Upper lobe of left lung (tissue), 6 donors: ENCODE measurements at regions not wholly inside any gene's neighbourhood (a gene's known extent, or its start where the extent isn't known, plus 50 kb on each side); places are given as distances from the start of the nearest gene placed in this dataset.

Source experiments
- ATAC-seq, 2 donors: fragments of 200-7000 bp; cut with Tn5 transposase; one replicate each; pipeline ENCODE4 v1.9.1; 2022; ENCODE audit warnings: mild to moderate bottlenecking in 2 of 2, moderate library complexity in 2 of 2; ENCODE audit not compliant: low FRiP score in 2 of 2
- DNase-seq, 2 donors: peaks; one replicate each; pipeline ENCODE4 v3.0.0-alpha.2; 2019 to 2020
- H3K27ac ChIP-seq, 4 donors: fragments of 200-600 bp; sonication (generic); one replicate each; pipeline ENCODE4 v1.5.1; 2016 to 2019
- H3K27me3 ChIP-seq, 4 donors: fragments of 200-600 bp; sonication (generic); one replicate each; pipeline ENCODE4 v1.5.1; 2017 to 2019
- H3K36me3 ChIP-seq, 4 donors: fragments of 200-600 bp; sonication (generic); one replicate each; pipeline ENCODE4 v1.5.1; 2016 to 2019
- H3K4me1 ChIP-seq, 4 donors: fragments of 200-600 bp; sonication (generic); one replicate each; pipeline ENCODE4 v1.5.1; 2018 to 2019
- H3K4me3 ChIP-seq, 4 donors: fragments of 200-600 bp; sonication (generic); one replicate each; pipeline ENCODE4 v1.5.1; 2017 to 2019; ENCODE audit warnings: mild to moderate bottlenecking in 2 of 4, moderate library complexity in 1 of 4
- H3K9me3 ChIP-seq, 4 donors: fragments of 200-600 bp; sonication (generic); one replicate each; pipeline ENCODE4 v1.5.1; 2018 to 2019
- EP300 ChIP-seq, 4 donors: sonication (generic); formaldehyde crosslinking; IDR thresholded peaks; one replicate each; pipeline ENCODE4 v1.5.1; 2017; ENCODE audit warnings: antibody characterized with exemption in 4 of 4, control low read depth in 2 of 4
- POLR2A ChIP-seq, 4 donors: fragments of 450-650 bp; IDR thresholded peaks; one replicate each; pipeline ENCODE4 v1.5.1; 2016 to 2017; ENCODE audit warnings: antibody characterized with exemption in 4 of 4, mild to moderate bottlenecking in 2 of 4
- POLR2AphosphoS5 ChIP-seq, 2 donors: sonication (generic); formaldehyde crosslinking; IDR thresholded peaks; one replicate each; pipeline ENCODE4 v1.5.1; 2017; ENCODE audit warnings: antibody characterized with exemption in 2 of 2
- WGBS, 2 donors: methylation state at CpG; one replicate each; pipeline ENCODE4 v1.1.5; 2017 to 2018; 5-methylcytosine and 5-hydroxymethylcytosine counted together
- TF ChIP-seq, protein P1 (sequence below), 6 experiments: fragments of 450-650 bp in 4 of 6; fragments of 200-600 bp in 2 of 6; sonication (generic) in 2 of 6; IDR thresholded peaks; one replicate each; pipeline ENCODE4 v1.5.1; 2016 to 2019; ENCODE audit warnings: antibody characterized with exemption in 6 of 6
- donor health status: DM: no; HTN: no; CAD: no; lungs with moderate emphysema.
- donor health status: DM: no; HTN: yes; CAD: no; lungs with severe emphysema.

DNA sequence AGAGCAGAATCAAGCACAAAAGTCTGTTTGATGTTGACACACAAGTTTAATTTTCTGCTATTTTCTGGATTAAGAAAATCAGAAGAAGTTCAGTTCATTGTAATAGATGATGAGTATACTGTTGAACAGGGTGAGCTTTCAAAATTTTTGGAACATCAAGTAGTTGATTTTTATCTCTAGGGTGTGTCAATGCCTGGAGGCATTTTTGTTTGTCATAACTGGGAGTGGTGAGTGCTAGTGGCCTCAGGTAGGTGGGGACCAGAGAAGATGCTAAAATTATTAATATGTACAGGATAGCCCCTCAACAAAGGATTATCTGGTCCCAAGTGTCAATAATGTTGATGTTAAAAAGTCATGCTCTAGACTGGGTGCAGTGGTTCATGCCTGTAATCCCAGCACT lies 279.7 kb upstream of the GNPDA2 start:
- Histone ChIP-seq H3K4me3 (no peak overlapping the region), H3K27ac (no peak overlapping the region), H3K27me3 (no peaks in the 10 kb centered on the region), H3K4me1 (no peaks in the 10 kb centered on the region), H3K36me3 (no peaks in the 10 kb centered on the region), H3K9me3 (no peaks in the 10 kb centered on the region)
- TF ChIP-seq EP300 (IDR thresholded peaks at IDR 0.05) (no peak), POLR2AphosphoS5 (IDR thresholded peaks at IDR 0.05) (no peak), POLR2A (IDR thresholded peaks at IDR 0.05) (no peak)
- TF ChIP-seq, protein P1, sequence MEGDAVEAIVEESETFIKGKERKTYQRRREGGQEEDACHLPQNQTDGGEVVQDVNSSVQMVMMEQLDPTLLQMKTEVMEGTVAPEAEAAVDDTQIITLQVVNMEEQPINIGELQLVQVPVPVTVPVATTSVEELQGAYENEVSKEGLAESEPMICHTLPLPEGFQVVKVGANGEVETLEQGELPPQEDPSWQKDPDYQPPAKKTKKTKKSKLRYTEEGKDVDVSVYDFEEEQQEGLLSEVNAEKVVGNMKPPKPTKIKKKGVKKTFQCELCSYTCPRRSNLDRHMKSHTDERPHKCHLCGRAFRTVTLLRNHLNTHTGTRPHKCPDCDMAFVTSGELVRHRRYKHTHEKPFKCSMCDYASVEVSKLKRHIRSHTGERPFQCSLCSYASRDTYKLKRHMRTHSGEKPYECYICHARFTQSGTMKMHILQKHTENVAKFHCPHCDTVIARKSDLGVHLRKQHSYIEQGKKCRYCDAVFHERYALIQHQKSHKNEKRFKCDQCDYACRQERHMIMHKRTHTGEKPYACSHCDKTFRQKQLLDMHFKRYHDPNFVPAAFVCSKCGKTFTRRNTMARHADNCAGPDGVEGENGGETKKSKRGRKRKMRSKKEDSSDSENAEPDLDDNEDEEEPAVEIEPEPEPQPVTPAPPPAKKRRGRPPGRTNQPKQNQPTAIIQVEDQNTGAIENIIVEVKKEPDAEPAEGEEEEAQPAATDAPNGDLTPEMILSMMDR (IDR thresholded peaks at IDR 0.05), result no peak
- DNase-seq (no peak), ATAC-seq (no peak)

DNA sequence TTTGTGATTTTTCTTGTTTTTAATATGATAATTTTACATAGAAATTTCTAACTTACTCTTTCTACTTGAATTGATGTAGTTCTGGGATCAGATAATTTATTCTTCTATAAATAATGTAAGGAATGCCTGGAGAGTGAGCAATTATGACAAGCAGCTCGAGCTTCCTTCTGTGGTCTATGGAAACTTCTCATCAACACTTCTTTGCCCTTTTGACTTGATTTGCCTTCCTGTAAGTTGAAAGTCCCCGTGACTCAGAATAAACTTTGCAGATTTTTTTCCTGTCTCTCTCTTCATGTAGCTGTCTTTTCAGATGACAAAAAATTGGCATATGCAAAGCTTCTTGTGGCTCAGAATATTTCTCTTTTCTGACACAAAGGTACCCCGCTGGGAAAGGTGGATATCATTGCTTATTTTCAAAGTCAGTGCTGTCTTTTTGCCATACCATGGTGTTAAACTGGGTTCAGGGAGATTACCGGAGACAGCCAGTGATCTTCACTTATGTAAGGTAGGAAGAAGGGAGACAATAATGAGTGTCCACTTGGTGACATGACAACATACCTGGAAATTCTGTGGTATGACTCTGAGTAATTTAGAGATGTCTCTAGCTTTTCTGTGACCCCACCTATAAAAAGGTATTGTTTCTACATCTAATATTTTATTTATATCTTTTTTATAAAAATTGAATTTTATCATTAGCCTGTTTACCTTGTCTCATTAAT lies 278.6 kb upstream of the GNPDA2 start:
- H3K4me1 ChIP-seq, result no peaks in the 10 kb centered on the region
- no peak for DNase-seq
- no peaks in the 10 kb centered on the region for H3K9me3 ChIP-seq
- no peak overlapping the region for H3K4me3 ChIP-seq
- ATAC-seq, result no peak
- no peak overlapping the region for H3K27ac ChIP-seq
- 36 to 49% methylated on average over 4 of the region's 4 CpGs for WGBS, 2 donors
- no peaks in the 10 kb centered on the region for H3K27me3 ChIP-seq
- H3K36me3 ChIP-seq, result no peaks in the 10 kb centered on the region
- TF ChIP-seq EP300 (IDR thresholded peaks at IDR 0.05), result no peak

DNA sequence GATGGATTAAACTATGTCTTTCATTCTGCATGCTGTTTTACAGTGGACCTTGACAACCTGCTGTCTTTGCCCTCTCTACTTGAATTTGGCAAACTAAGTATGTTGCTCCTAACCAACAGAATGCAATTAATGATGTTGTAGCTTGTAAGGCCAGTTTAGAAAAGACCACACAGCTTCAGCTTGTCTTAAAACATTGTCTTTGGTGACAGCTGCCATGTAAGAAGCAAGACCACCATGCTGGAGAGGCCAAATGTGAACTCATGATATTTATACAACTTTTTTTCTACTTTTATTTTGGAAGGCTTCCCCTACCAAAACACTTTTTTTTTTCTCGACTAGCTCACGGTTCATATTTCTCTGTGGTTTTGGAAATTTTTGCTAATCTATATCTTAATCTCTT lies 278.0 kb upstream of the GNPDA2 start:
- 72 to 76% methylated on average over 2 of the region's 2 CpGs for WGBS, 2 donors

DNA sequence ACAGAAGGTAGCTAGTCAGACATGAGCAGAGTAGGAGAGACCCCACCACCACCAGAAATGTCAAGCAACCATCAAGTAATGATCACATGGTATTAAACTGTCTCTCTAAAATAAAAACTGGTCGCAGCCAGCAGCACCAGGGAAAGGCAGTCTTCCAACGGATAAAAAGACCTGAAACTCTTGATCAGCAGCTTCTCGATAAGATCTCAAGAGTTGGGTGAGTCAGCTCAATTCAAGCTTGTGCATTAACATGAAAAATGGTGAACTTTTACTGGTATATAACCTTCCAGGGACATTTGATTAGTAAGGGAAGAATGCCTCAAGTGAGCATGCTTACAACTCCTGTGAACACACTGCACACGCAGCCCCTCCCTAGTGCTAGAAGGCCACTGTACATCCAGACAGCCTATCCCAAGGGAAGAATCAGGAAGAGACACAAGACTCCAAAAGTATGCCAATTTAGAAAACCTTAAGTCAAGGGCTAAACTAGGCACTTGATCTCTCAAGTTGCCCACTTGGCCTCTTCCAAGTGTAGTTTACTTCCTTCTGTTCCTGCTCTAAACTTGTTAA lies 270.0 kb upstream of the GNPDA2 start:
- Histone ChIP-seq H3K9me3 (no peaks in the 10 kb centered on the region), H3K4me1 (no peaks in the 10 kb centered on the region), H3K27ac (no peak overlapping the region), H3K36me3 (no peaks in the 10 kb centered on the region), H3K4me3 (no peak overlapping the region), H3K27me3 (no peaks in the 10 kb centered on the region)
- 54 to 82% methylated on average over 4 of the region's 4 CpGs for WGBS, 2 donors
- ATAC-seq (peak in 1 of 2 donors; percentile 83), DNase-seq (peak in 1 of 2 donors; percentile 25)
- no peak for TF ChIP-seq POLR2AphosphoS5 (IDR thresholded peaks at IDR 0.05)
- TF ChIP-seq POLR2A (IDR thresholded peaks at IDR 0.05), result no peak
- TF ChIP-seq, protein P1 (IDR thresholded peaks at IDR 0.05), result no peak
- no peak for TF ChIP-seq EP300 (IDR thresholded peaks at IDR 0.05)

More for the DNA sequence above, 278.0 kb upstream of the GNPDA2 start:
- no peaks in the 10 kb centered on the region for H3K9me3 ChIP-seq
- H3K4me1 ChIP-seq, result no peaks in the 10 kb centered on the region
- no peak overlapping the region for H3K27ac ChIP-seq
- no peak overlapping the region for H3K4me3 ChIP-seq
- DNase-seq (no peak), ATAC-seq (no peak)
- no peaks in the 10 kb centered on the region for H3K36me3 ChIP-seq
- no peaks in the 10 kb centered on the region for H3K27me3 ChIP-seq
- TF ChIP-seq EP300 (IDR thresholded peaks at IDR 0.05) (no peak), POLR2A (IDR thresholded peaks at IDR 0.05) (no peak), POLR2AphosphoS5 (IDR thresholded peaks at IDR 0.05) (no peak)
- TF ChIP-seq, protein P1 (IDR thresholded peaks at IDR 0.05), result no peak

DNA sequence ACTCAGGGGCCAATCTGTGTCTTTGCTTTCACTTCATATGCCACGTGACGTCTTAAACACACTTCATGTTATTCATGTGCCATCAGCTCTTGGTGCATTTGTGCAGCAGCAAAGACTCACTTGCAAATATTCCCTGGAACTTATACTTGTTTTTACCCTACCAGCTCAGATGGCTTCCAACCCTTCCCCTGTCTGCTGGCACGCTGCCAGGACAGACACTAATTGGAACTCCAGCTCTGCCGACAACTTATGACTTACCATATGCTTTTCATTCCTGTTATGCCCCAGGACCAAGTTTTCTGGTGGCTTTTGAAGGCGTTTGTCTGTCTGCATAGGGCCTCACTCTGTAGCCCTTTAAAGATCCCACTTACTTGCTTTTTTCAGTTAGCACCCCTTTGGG lies 261.7 kb upstream of the GNPDA2 start:
- no peaks in the 10 kb centered on the region for H3K36me3 ChIP-seq
- H3K27me3 ChIP-seq, result no peaks in the 10 kb centered on the region
- TF ChIP-seq POLR2A (IDR thresholded peaks at IDR 0.05), result no peak
- no peak for TF ChIP-seq POLR2AphosphoS5 (IDR thresholded peaks at IDR 0.05)
- TF ChIP-seq, protein P1 (IDR thresholded peaks at IDR 0.05), result no peak
- no peak for TF ChIP-seq EP300 (IDR thresholded peaks at IDR 0.05)
- DNase-seq (no peak), ATAC-seq (no peak)
- H3K9me3 ChIP-seq, result no peaks in the 10 kb centered on the region
- WGBS, 2 donors, result 56 to 72% methylated on average over 5 of the region's 5 CpGs
- no peak overlapping the region for H3K4me3 ChIP-seq
- no peaks in the 10 kb centered on the region for H3K4me1 ChIP-seq
- no peak overlapping the region for H3K27ac ChIP-seq
